Astrocyte (in vitro differentiated cells and primary cell): ENCODE measurements at regions not wholly inside any gene's neighbourhood (a gene's known extent, or its start where the extent isn't known, plus 50 kb on each side); places are given as distances from the start of the nearest gene placed in this dataset.

Experiments
- DNase-seq: peaks from one replicate; pipeline ENCODE4 v3.0.0-alpha.2; 2010; ENCODE audit warnings: low read depth
- FAIRE-seq: peaks from 2 replicates; lab custom pipeline; 2011; peaks lifted over from hg19 to GRCh38; lab: Jason Lieb, UNC
- H2AFZ ChIP-seq: 2 replicates; pipeline ENCODE4 v1.6.0; 2012; ENCODE audit warnings: low read depth, low read length, inconsistent platforms
- H3K27ac ChIP-seq: 2 replicates; pipeline ENCODE4 v1.5.1; 2011; ENCODE audit warnings: low read depth, low read length, inconsistent platforms
- H3K27me3 ChIP-seq: 2 replicates; pipeline ENCODE4 v1.6.0; 2011; ENCODE audit warnings: low read length, inconsistent platforms; ENCODE audit not compliant: insufficient read depth
- H3K36me3 ChIP-seq: 2 replicates; pipeline ENCODE4 v1.5.1; 2011; ENCODE audit warnings: low read length, inconsistent platforms; ENCODE audit not compliant: insufficient read depth
- H3K4me1 ChIP-seq: 2 replicates; pipeline ENCODE4 v1.5.1; 2011; ENCODE audit warnings: low read length, inconsistent platforms; ENCODE audit not compliant: insufficient read depth
- H3K4me2 ChIP-seq: 2 replicates; pipeline ENCODE4 v1.6.0; 2012; ENCODE audit warnings: low read length, inconsistent platforms
- H3K4me3 ChIP-seq: 2 replicates; pipeline ENCODE4 v1.5.1; 2011; ENCODE audit warnings: low read depth, mild to moderate bottlenecking, low read length, inconsistent platforms; ENCODE audit not compliant: insufficient read depth
- H3K79me2 ChIP-seq: 2 replicates; pipeline ENCODE4 v1.6.0; 2012; ENCODE audit warnings: mild to moderate bottlenecking, low read length, inconsistent platforms; ENCODE audit not compliant: insufficient read depth
- H3K9ac ChIP-seq: 2 replicates; pipeline ENCODE4 v1.6.0; 2012; ENCODE audit warnings: mild to moderate bottlenecking, low read length, inconsistent platforms
- H3K9me3 ChIP-seq: 2 replicates; pipeline ENCODE4 v1.5.1; 2012; ENCODE audit warnings: low read depth, mild to moderate bottlenecking, low read length, inconsistent platforms; ENCODE audit not compliant: insufficient read depth
- H4K20me1 ChIP-seq: 2 replicates; pipeline ENCODE4 v1.6.0; 2012; ENCODE audit warnings: low read length, inconsistent platforms; ENCODE audit not compliant: insufficient read depth
- H3K27ac Mint-ChIP-seq: one replicate; pipeline ENCODE4 v1.8.0; 2021; ENCODE audit warnings: mild to moderate bottlenecking, mixed read lengths; ENCODE audit not compliant: unreplicated experiment
- H3K27me3 Mint-ChIP-seq: one replicate; pipeline ENCODE4 v1.8.0; 2021; ENCODE audit warnings: low read depth, mixed read lengths; ENCODE audit not compliant: unreplicated experiment
- H3K36me3 Mint-ChIP-seq: one replicate; pipeline ENCODE4 v1.8.0; 2021; ENCODE audit warnings: low read depth, mixed read lengths; ENCODE audit not compliant: unreplicated experiment
- H3K4me1 Mint-ChIP-seq: one replicate; pipeline ENCODE4 v1.8.0; 2021; ENCODE audit warnings: low read depth, mixed read lengths; ENCODE audit not compliant: unreplicated experiment
- H3K4me3 Mint-ChIP-seq: one replicate; pipeline ENCODE4 v1.8.0; 2021; ENCODE audit warnings: mild to moderate bottlenecking, moderate library complexity, mixed read lengths; ENCODE audit not compliant: unreplicated experiment
- H3K9me3 Mint-ChIP-seq: one replicate; pipeline ENCODE4 v1.8.0; 2021; ENCODE audit warnings: mild to moderate bottlenecking, mixed read lengths; ENCODE audit not compliant: unreplicated experiment
- CTCF ChIP-seq: IDR thresholded peaks from 2 replicates; pipeline ENCODE4 v1.5.1; 2011; ENCODE audit warnings: low read depth, mild to moderate bottlenecking, inconsistent platforms, low read length, moderate library complexity; ENCODE audit not compliant: insufficient read depth
- EZH2 ChIP-seq: IDR thresholded peaks from 2 replicates; pipeline ENCODE4 v1.6.1; 2012; ENCODE audit warnings: mild to moderate bottlenecking, low read length, inconsistent platforms; ENCODE audit not compliant: insufficient read depth

- no peak overlapping the region for H3K27ac ChIP-seq
- H3K4me2 ChIP-seq: no peak overlapping the region
- no peaks in the 10 kb centered on the region for H3K27me3 ChIP-seq
- Mint-ChIP-seq H3K36me3 (no peaks in the 10 kb centered on the region), H3K9me3 (peaks cover 3% of the 10 kb centered on the region), H3K27ac (no peak overlapping the region), H3K4me1 (no peaks in the 10 kb centered on the region), H3K27me3 (no peaks in the 10 kb centered on the region), H3K4me3 (no peak overlapping the region)
- H3K4me1 ChIP-seq: no peaks in the 10 kb centered on the region
- FAIRE-seq (no peak), DNase-seq (no peak)
- no peak overlapping the region for H3K4me3 ChIP-seq
- no peaks in the 10 kb centered on the region for H3K79me2 ChIP-seq
- no peak overlapping the region for H3K9ac ChIP-seq
- no peak for TF ChIP-seq EZH2
- H2AFZ ChIP-seq: no peak overlapping the region
- no peaks in the 10 kb centered on the region for H3K9me3 ChIP-seq
- no peaks in the 10 kb centered on the region for H3K36me3 ChIP-seq
- no peaks in the 10 kb centered on the region for H4K20me1 ChIP-seq
Observed at GRCh38 chr5:51732304-51732703, 349.1 kb downstream of the ISL1 start.

- Mint-ChIP-seq H3K9me3 (peaks cover 7% of the 10 kb centered on the region), H3K4me1 (no peaks in the 10 kb centered on the region), H3K27ac (no peak overlapping the region), H3K4me3 (no peak overlapping the region), H3K27me3 (no peaks in the 10 kb centered on the region), H3K36me3 (no peaks in the 10 kb centered on the region)
- TF ChIP-seq CTCF (no peak), EZH2 (no peak)
- FAIRE-seq: no peak
- no peak for DNase-seq
- no peak overlapping the region for H2AFZ ChIP-seq
- H4K20me1 ChIP-seq: no peaks in the 10 kb centered on the region
- H3K4me2 ChIP-seq: no peak overlapping the region
- no peaks in the 10 kb centered on the region for H3K36me3 ChIP-seq
- no peaks in the 10 kb centered on the region for H3K79me2 ChIP-seq
- H3K27me3 ChIP-seq: no peaks in the 10 kb centered on the region
- H3K4me3 ChIP-seq: no peak overlapping the region
- H3K27ac ChIP-seq: no peak overlapping the region
- H3K4me1 ChIP-seq: no peaks in the 10 kb centered on the region
- H3K9ac ChIP-seq: no peak overlapping the region
- H3K9me3 ChIP-seq: no peaks in the 10 kb centered on the region
Observed at GRCh38 chr5:51734677-51735076, 351.4 kb downstream of the ISL1 start.

- Histone ChIP-seq H3K4me2 (no peak overlapping the region), H3K9me3 (no peaks in the 10 kb centered on the region), H3K4me1 (no peaks in the 10 kb centered on the region), H3K79me2 (no peaks in the 10 kb centered on the region), H3K9ac (no peak overlapping the region), H3K27ac (no peak overlapping the region), H3K27me3 (no peaks in the 10 kb centered on the region), H3K4me3 (no peak overlapping the region), H3K36me3 (no peaks in the 10 kb centered on the region), H4K20me1 (no peaks in the 10 kb centered on the region), H2AFZ (no peak overlapping the region)
- no peak for TF ChIP-seq EZH2
- no peak for TF ChIP-seq CTCF
- FAIRE-seq: no peak
- DNase-seq: no peak
- Mint-ChIP-seq H3K4me1 (no peaks in the 10 kb centered on the region), H3K27me3 (no peaks in the 10 kb centered on the region), H3K36me3 (no peaks in the 10 kb centered on the region), H3K4me3 (no peak overlapping the region), H3K9me3 (peaks cover 4% of the 10 kb centered on the region), H3K27ac (no peak overlapping the region)
Observed at GRCh38 chr5:51746023-51746422, 362.8 kb downstream of the ISL1 start.
